IPS DF 6.9 (cell line): ENCODE measurements at regions not wholly inside any gene's neighbourhood (a gene's known extent, or its start where the extent isn't known, plus 50 kb on each side); places are given as distances from the start of the nearest gene placed in this dataset.

Source experiments
- DNase-seq: peaks from one replicate; pipeline ENCODE4 v3.0.0-alpha.2; 2013; ENCODE audit warnings: low read depth, low spot score
- H3K27ac ChIP-seq: one replicate; pipeline ENCODE4 v1.5.1; 2013; ENCODE audit warnings: low read length, control low read depth
- H3K27me3 ChIP-seq: 2 replicates; pipeline ENCODE4 v1.6.1; 2013; ENCODE audit warnings: mild to moderate bottlenecking, low read length; ENCODE audit not compliant: control insufficient read depth, insufficient read depth
- H3K36me3 ChIP-seq: 2 replicates; pipeline ENCODE4 v1.6.1; 2013; ENCODE audit warnings: low read length; ENCODE audit not compliant: control insufficient read depth, insufficient read depth
- H3K4me1 ChIP-seq: 2 replicates; pipeline ENCODE4 v1.6.1; 2013; ENCODE audit warnings: low read length; ENCODE audit not compliant: control insufficient read depth, insufficient read depth
- H3K4me3 ChIP-seq: 2 replicates; pipeline ENCODE4 v1.5.1; 2013; ENCODE audit warnings: mild to moderate bottlenecking, low read length
- H3K9me3 ChIP-seq: 2 replicates; pipeline ENCODE4 v1.6.1; 2013; ENCODE audit warnings: low read length, inconsistent platforms; ENCODE audit not compliant: control insufficient read depth, insufficient read depth
- WGBS: extraction: QIAGEN DNeasy Blood & Tissue Kit; methylation state at CpG from one replicate; pipeline ENCODE4 v1.1.7; 2013; ENCODE audit warnings: mixed read lengths, missing lambda C conversion rate; ENCODE audit not compliant: insufficient read length, insufficient coverage; 5-methylcytosine and 5-hydroxymethylcytosine counted together

DNA sequence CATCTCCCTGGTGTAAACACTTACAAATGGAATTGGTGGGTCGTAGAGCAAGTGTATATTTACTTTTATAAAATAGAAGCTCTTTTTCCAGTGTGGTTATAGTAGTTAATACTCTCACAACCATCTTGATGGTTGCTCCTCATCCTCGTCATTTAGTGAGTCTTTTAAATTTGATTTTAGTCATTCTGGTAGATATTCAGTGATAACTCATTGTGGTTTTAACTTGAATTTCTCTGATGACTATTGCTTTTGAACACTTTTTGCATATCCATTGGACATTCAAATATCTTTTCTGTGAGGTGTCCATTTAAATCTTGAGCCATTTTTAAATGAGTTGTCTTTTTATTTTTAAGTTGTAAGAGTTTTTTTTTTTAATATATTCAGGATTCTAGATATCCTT lies 189.2 kb upstream of the PHACTR1 start:
- H3K9me3 ChIP-seq: no peaks in the 10 kb centered on the region
- H3K27me3 ChIP-seq: no peaks in the 10 kb centered on the region
- H3K4me1 ChIP-seq: no peaks in the 10 kb centered on the region
- no CpG with 5 or more reads among the region's 2 CpGs for WGBS
- no peak for DNase-seq
- H3K4me3 ChIP-seq: no peak overlapping the region
- H3K27ac ChIP-seq: no peak overlapping the region
- H3K36me3 ChIP-seq: no peaks in the 10 kb centered on the region

DNA sequence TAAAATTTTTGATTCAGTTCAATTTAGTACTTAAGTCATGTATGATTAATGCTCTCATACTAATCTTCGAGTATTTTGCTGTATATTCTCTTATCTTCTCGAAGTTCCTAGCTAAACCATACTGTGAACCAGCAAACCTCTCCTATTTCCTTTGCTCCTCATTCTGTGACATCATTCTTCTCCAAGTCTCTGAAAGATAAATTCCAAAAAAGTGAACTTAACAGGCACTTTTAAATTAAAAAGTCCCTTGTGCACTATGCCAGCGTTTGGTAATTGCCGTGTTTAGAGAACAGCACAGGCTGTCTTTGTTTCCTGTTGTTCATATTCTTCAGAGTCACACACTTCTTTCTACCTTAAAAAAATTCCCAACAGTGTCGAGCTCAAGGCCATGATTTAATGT lies 188.4 kb upstream of the PHACTR1 start:
- no peak for DNase-seq
- Histone ChIP-seq H3K36me3 (no peaks in the 10 kb centered on the region), H3K4me1 (no peaks in the 10 kb centered on the region), H3K9me3 (no peaks in the 10 kb centered on the region), H3K27me3 (no peaks in the 10 kb centered on the region), H3K4me3 (no peak overlapping the region), H3K27ac (no peak overlapping the region)
- WGBS: no CpG with 5 or more reads among the region's 5 CpGs

DNA sequence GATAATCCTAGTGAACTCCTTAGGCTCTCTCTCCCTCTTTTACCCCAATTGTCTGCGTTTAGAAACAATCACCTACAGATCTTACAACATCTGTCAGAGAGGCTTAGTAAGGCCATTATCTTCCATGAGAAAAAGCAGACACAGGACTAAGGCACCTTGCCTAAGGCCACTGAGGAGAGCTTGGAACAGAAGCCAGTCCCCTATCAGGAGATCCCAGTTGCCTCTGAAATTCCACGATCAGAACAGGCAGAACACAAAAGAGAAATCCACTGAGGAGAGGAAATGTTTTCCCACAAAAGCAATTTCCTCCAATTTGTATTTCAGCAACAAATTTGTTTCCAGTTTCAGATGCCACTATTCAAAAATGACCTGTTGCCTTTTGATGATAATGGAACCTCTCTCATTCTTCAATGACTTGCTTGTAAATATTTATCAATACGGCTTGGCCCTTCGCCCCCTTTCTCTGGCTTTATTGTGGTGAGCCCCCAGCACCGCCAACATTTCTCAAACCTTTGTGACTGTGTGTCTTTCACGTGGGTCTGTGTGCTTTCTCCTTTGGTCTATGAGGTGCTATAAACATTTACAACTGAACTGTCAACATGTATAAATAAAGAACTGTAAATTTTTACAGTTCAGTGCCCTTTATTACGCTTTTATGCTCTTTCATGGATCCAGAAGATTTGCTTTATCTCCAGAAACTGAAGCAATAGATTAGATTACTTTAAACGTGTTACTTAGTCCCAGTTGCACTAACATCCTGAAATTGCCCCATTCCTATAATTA lies 187.8 kb upstream of the PHACTR1 start:
- Histone ChIP-seq H3K36me3 (no peaks in the 10 kb centered on the region), H3K4me1 (no peaks in the 10 kb centered on the region), H3K9me3 (no peaks in the 10 kb centered on the region), H3K27ac (no peak overlapping the region), H3K4me3 (no peak overlapping the region), H3K27me3 (no peaks in the 10 kb centered on the region)
- no peak for DNase-seq
- no CpG with 5 or more reads among the region's 8 CpGs for WGBS

DNA sequence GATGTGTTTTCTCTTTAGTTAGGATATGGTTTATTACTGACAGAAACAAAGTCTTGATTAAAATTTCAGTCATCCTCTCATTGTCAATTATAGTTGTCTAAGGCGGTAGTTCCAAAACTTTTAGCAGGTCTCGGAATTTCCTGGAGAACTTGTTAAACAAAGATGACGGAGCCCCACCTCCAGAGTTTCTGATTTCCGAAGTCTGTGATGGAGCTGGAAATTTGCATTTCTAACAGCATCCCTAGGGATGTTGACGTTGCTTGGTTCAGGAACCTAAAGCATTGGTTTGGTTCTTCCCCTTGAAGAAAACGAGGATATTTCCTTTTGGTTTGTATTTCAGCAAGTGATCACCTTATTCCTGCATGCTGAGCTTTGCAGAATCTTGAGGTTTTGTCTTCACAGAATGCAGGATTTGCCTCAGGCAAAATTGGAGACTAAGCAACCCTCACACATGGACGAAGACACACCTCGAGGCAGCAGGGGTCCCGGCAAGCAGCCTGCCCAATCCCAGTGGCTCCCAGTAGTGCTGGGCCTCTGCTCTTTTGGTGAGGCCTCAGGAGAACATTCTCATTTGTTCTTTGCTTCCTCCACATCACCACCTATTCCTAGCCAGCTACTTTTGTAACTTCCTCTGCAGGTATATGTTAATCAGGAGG lies 187.1 kb upstream of the PHACTR1 start:
- Histone ChIP-seq H3K27ac (no peak overlapping the region), H3K9me3 (no peaks in the 10 kb centered on the region), H3K4me3 (no peak overlapping the region), H3K4me1 (no peaks in the 10 kb centered on the region), H3K27me3 (no peaks in the 10 kb centered on the region), H3K36me3 (no peaks in the 10 kb centered on the region)
- no CpG with 5 or more reads among the region's 9 CpGs for WGBS
- DNase-seq: no peak

DNA sequence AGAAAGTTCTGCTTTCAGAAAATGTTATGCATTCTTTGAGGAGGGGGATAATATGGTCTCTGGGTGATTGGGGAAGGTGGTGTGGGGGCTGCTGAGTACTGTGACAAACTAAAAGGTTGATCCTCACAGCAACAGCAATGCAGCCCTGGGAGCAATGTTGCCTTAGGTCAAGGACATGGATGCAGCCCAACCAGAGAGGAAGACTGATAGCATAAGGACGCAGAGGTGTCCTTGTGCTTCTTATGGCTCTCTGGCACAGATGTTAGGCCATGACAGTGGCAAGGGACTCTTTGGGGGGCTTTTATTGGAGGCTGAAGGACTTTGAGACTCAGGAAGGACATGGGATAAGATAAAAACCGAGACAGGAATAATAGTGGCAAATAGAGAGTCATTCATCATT lies 186.2 kb upstream of the PHACTR1 start:
- no peak for DNase-seq
- Histone ChIP-seq H3K4me1 (no peaks in the 10 kb centered on the region), H3K9me3 (no peaks in the 10 kb centered on the region), H3K36me3 (no peaks in the 10 kb centered on the region), H3K4me3 (no peak overlapping the region), H3K27ac (no peak overlapping the region), H3K27me3 (no peaks in the 10 kb centered on the region)
- no CpG with 5 or more reads among the region's 2 CpGs for WGBS

DNA sequence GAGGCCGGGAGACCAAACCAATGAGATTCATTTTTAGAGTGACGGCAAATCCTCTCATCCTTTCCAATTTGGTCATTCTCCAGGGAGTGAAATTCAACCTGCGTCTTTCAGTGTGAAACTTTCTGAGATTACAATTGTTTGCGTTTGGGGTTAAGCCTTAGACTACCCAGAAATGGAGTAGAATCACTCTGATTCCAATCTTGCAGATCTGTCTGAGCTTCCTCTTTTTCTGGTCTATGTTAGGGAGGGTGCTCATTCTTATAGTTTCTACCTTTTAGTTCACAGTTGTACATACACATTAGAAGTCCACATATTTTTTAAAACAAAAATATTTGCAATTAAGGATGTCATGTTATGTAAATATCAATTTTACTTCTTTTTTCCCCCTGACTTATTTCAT lies 183.0 kb upstream of the PHACTR1 start:
- Histone ChIP-seq H3K9me3 (no peaks in the 10 kb centered on the region), H3K36me3 (no peaks in the 10 kb centered on the region), H3K27me3 (no peaks in the 10 kb centered on the region), H3K27ac (no peak overlapping the region), H3K4me3 (no peak overlapping the region), H3K4me1 (no peaks in the 10 kb centered on the region)
- WGBS: no CpG with 5 or more reads among the region's 4 CpGs
- no peak for DNase-seq

DNA sequence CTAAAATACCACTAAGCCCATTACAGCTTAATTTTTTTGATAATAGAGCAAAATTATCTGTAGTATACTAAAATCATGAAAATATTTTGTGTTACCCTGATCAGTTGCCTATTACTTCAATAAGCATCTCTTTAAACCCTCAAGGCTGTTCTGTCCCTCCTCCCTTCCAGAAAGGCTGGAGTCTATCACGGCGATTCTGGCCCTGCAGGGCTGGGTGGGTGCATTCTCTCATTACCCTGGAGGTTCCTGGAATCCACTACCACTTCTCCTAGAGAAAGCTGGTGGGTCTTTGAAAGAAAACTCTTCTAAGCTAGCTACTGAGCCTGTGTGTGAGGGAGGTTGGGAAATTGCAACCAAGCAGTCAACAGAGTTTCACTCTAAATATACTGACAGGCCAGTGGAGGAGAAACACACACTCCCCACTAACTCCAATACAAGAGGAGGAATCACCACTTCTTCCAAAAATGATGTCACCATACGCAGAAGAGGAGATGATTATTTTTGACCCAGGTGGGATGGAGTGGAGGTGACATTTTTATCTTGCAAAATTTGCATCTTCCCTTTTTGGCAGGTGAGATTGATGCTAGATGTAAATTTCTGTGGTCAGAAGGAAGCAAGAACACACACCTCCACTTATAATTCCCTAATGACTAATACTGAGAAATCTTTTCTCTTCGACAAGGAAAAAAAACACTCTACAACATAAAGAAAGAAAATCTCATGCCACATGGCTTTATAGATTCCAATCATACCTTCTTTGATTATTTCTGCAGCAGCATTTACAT lies 182.3 kb upstream of the PHACTR1 start:
- no peak overlapping the region for H3K27ac ChIP-seq
- H3K36me3 ChIP-seq: no peaks in the 10 kb centered on the region
- no peaks in the 10 kb centered on the region for H3K27me3 ChIP-seq
- WGBS: no CpG with 5 or more reads among the region's 4 CpGs
- no peaks in the 10 kb centered on the region for H3K9me3 ChIP-seq
- DNase-seq: no peak
- no peaks in the 10 kb centered on the region; the same call in 1 of the 2 replicates for H3K4me1 ChIP-seq
- H3K4me3 ChIP-seq: no peak overlapping the region

DNA sequence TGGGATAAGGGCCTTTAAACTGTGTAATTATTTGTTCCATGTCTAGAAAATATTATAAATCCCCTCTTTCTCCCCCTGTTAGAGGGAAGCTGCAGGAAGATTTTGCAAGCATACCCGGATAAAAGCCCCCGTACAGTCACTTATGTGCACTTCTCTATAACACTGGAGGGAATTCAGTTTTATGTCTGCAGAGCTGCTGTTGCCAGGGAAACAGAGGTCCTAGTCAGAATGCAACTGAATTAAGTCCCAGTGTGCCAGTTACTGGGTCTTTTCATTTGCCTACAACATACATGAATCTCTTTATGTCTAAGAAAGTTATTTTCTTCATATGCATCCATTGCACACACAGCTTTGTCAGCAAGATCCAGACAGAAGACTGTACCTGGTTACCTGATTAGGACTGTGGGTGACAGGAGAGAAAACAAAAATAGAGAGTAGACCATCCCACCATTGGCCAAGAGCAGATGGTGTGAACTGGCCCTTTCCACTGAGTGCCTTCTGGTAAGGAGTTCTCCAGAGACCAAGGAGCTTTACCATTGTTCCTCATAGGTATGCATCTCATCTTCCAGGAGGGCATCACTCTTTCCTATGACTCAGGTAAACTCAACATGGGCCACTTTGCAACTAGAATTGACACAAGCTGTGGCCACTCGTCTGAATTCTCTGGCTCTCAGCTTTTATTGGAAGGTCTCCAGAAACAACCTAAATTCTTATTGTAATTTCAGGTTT lies 180.8 kb upstream of the PHACTR1 start:
- no peaks in the 10 kb centered on the region for H3K9me3 ChIP-seq
- H3K4me3 ChIP-seq: no peak overlapping the region
- H3K27me3 ChIP-seq: no peaks in the 10 kb centered on the region
- no peaks in the 10 kb centered on the region; the same call in 1 of the 2 replicates for H3K4me1 ChIP-seq
- DNase-seq: no peak
- no CpG with 5 or more reads among the region's 3 CpGs for WGBS
- H3K36me3 ChIP-seq: no peaks in the 10 kb centered on the region
- no peak overlapping the region for H3K27ac ChIP-seq

DNA sequence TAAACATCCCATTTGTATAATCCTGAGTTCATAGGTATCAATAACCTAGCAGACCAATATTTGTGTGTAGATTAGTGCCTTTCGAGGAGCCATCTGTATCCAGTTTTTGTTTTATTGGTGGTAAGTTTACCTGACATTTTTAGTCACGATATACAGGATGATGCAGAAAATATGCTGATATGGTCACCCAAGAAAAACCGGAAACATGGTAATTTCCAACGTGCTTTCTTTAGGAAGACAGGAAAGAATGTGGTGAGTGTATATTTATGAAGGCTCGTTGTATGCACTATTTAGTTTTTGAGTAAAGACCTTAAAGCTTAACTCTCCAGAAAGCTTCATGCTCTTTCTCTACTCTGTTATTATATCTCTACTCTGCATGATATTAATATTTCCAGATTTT lies 180.2 kb upstream of the PHACTR1 start:
- Histone ChIP-seq H3K27ac (no peak overlapping the region), H3K4me3 (no peak overlapping the region), H3K9me3 (no peaks in the 10 kb centered on the region), H3K27me3 (no peaks in the 10 kb centered on the region), H3K36me3 (no peaks in the 10 kb centered on the region), H3K4me1 (no peaks in the 10 kb centered on the region; the same call in 1 of the 2 replicates)
- no CpG with 5 or more reads among the region's 5 CpGs for WGBS
- DNase-seq: no peak

DNA sequence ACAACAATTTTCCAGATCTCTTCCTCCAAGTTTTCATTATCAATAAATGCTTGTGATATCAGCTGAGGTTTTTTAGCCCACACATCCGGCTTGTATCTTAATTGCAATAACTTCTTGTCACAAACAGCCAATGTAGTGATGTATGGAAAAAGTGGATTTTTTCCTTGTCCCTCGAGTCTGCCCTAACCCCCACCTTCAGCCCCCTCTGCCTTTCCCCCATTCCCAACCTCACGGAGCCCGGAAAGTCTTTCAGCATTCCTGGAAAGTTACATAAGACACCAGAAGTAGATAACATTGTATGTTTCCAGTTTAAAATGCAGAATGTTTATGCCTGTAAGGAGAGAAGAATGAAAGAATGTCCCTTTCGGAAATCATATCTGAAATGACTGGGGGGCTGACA lies 179.2 kb upstream of the PHACTR1 start:
- no peak for DNase-seq
- H3K36me3 ChIP-seq: no peaks in the 10 kb centered on the region
- WGBS: no CpG with 5 or more reads among the region's 5 CpGs
- H3K9me3 ChIP-seq: no peaks in the 10 kb centered on the region
- H3K4me3 ChIP-seq: no peak overlapping the region
- H3K27ac ChIP-seq: no peak overlapping the region
- H3K4me1 ChIP-seq: no peaks in the 10 kb centered on the region; the same call in 1 of the 2 replicates
- no peaks in the 10 kb centered on the region for H3K27me3 ChIP-seq
